ENCODE measurements at regions not wholly inside any gene's neighbourhood (a gene's known extent, or its start where the extent isn't known, plus 50 kb on each side); places are given as distances from the start of the nearest gene placed in this dataset.

GRCh38 chr3:182255158-182255557 is 538.1 kb upstream of the ATP11B start:
- Histone ChIP-seq H3K4me1 (ENCODE audit: insufficient read depth, poor library complexity, severe bottlenecking) (no peaks in the 10 kb centered on the region), H3K27me3 (ENCODE audit: insufficient read depth, poor library complexity, severe bottlenecking) (no peaks in the 10 kb centered on the region), H3K27ac (ENCODE audit: poor library complexity, severe bottlenecking) (no peak overlapping the region), H3K36me3 (ENCODE audit: low read depth) (no peaks in the 10 kb centered on the region), H3K9me3 (ENCODE audit: severe bottlenecking) (no peaks in the 10 kb centered on the region), H3K4me3 (ENCODE audit: severe bottlenecking) (no peak overlapping the region)
- ATAC-seq (ENCODE audit: low read depth), result no peak
- no peak for TF ChIP-seq CTCF (IDR thresholded peaks at IDR 0.05; ENCODE audit: poor library complexity, severe bottlenecking)
- no peak for DNase-seq (ENCODE audit: low spot score)

DNA sequence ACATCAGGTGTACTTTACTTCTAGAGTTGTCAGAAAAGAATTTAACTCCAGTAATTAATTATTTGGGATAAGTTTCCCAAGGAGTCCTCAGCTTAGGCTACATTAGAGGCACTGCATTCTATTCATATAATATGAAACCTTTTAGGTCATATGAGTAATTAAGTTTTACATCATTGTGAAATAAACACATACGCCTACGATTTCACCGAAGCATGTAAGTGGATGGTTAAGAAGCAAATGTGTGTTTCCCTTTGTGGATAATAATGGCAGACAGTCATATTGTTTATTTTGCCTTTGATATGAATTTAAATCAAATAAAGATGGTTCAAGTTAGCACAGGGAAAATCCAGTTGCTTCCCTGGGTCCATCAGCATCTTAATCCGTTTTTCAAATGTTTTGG is 535.9 kb upstream of the ATP11B start:
- DNase-seq (ENCODE audit: low spot score) (no peak), ATAC-seq (ENCODE audit: low read depth) (no peak)
- no peak for TF ChIP-seq CTCF (IDR thresholded peaks at IDR 0.05; ENCODE audit: poor library complexity, severe bottlenecking)
- H3K4me3 ChIP-seq (ENCODE audit: severe bottlenecking), result no peak overlapping the region
- no peaks in the 10 kb centered on the region for H3K4me1 ChIP-seq (ENCODE audit: insufficient read depth, poor library complexity, severe bottlenecking)
- no peaks in the 10 kb centered on the region for H3K27me3 ChIP-seq (ENCODE audit: insufficient read depth, poor library complexity, severe bottlenecking)
- H3K27ac ChIP-seq (ENCODE audit: poor library complexity, severe bottlenecking), result no peak overlapping the region
- no peaks in the 10 kb centered on the region for H3K9me3 ChIP-seq (ENCODE audit: severe bottlenecking)
- no peaks in the 10 kb centered on the region for H3K36me3 ChIP-seq (ENCODE audit: low read depth)

DNA sequence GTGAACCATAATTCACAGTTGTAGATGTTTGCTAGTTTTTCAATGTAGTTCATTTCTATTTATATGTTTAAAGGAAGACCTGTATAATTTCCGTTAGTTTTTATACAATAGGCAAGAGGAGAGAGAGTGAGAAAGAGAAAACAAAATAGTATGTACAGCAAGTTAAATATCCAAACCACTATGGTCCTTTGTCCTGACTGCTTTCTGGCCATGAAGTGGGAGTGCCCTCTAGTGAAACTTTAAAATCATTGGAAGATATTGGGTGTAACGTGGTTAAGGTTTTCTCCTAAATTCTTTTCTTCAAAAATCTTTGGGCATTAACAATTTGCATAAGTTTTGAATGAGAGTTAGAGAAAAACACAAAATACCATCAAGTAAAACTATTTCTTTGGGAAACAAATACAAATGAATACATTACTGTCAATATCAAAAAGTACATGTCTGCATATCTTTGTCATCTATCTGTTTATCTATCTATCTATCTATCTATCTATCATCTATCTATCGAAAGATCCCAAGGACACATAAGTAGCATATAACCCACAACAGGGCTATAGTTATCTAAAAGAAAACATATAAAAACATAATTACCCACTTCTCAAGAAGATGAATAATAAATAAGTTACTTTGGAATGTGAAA is 534.6 kb upstream of the ATP11B start:
- Histone ChIP-seq H3K9me3 (ENCODE audit: severe bottlenecking) (no peaks in the 10 kb centered on the region), H3K4me3 (ENCODE audit: severe bottlenecking) (no peak overlapping the region), H3K27ac (ENCODE audit: poor library complexity, severe bottlenecking) (no peak overlapping the region), H3K4me1 (ENCODE audit: insufficient read depth, poor library complexity, severe bottlenecking) (no peaks in the 10 kb centered on the region), H3K36me3 (ENCODE audit: low read depth) (no peaks in the 10 kb centered on the region), H3K27me3 (ENCODE audit: insufficient read depth, poor library complexity, severe bottlenecking) (no peaks in the 10 kb centered on the region)
- ATAC-seq (ENCODE audit: low read depth) (peak; percentile 71; the same call in 2 of the 3 replicates), DNase-seq (ENCODE audit: low spot score) (no peak)
- TF ChIP-seq CTCF (IDR thresholded peaks at IDR 0.05; ENCODE audit: poor library complexity, severe bottlenecking), result peak; percentile 94

DNA sequence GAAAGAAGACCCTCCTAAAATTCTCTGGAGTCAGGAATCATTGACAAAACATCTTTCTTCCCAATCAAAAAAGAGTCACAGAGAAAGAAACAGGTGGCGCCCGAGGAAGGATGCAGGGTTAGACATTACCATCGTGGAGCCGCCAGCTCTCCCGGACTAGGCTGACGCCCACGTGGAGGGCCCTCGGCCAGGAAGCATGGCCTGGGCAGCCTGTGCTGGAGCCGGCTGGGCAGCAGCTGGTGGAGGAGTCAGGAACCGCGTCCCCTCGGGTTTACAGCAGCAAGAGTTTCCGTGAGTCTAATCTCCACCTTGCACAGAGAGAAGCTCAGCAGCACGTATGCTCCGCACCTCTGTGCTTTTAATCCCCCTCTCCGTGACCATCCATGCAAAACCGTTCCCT is 533.7 kb upstream of the ATP11B start:
- H3K4me3 ChIP-seq (ENCODE audit: severe bottlenecking), result no peak overlapping the region
- no peaks in the 10 kb centered on the region for H3K36me3 ChIP-seq (ENCODE audit: low read depth)
- no peak for ATAC-seq (ENCODE audit: low read depth)
- no peaks in the 10 kb centered on the region for H3K9me3 ChIP-seq (ENCODE audit: severe bottlenecking)
- TF ChIP-seq CTCF (IDR thresholded peaks at IDR 0.05; ENCODE audit: poor library complexity, severe bottlenecking), result no peak
- no peaks in the 10 kb centered on the region for H3K27me3 ChIP-seq (ENCODE audit: insufficient read depth, poor library complexity, severe bottlenecking)
- no peak for DNase-seq (ENCODE audit: low spot score)
- H3K27ac ChIP-seq (ENCODE audit: poor library complexity, severe bottlenecking), result no peak overlapping the region
- H3K4me1 ChIP-seq (ENCODE audit: insufficient read depth, poor library complexity, severe bottlenecking), result no peaks in the 10 kb centered on the region

DNA sequence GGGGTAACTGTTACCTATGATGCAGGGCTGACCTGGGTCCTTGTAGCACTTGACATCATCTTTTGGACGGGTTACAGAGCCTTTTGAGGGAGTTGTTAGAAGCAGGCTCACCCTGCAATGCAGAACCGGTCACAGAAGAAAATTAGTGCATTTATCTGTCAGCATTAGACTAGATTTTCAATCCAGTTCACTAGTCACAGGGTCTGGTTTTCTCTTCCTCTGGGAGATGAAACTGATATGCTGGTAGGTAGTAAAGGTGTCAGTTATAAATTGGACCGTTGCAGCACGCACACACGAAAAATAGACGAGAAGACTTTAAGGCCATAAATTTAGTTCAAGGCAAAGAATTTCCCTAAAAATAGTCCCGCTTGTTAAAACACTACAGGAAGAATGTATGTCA is 532.3 kb upstream of the ATP11B start:
- Histone ChIP-seq H3K4me3 (ENCODE audit: severe bottlenecking) (no peak overlapping the region), H3K27me3 (ENCODE audit: insufficient read depth, poor library complexity, severe bottlenecking) (no peaks in the 10 kb centered on the region), H3K9me3 (ENCODE audit: severe bottlenecking) (no peaks in the 10 kb centered on the region), H3K27ac (ENCODE audit: poor library complexity, severe bottlenecking) (no peak overlapping the region), H3K4me1 (ENCODE audit: insufficient read depth, poor library complexity, severe bottlenecking) (no peaks in the 10 kb centered on the region), H3K36me3 (ENCODE audit: low read depth) (no peaks in the 10 kb centered on the region)
- no peak for TF ChIP-seq CTCF (IDR thresholded peaks at IDR 0.05; ENCODE audit: poor library complexity, severe bottlenecking)
- ATAC-seq (ENCODE audit: low read depth), result no peak
- no peak for DNase-seq (ENCODE audit: low spot score)

Data from RWPE2 (cell line).